C4-2B (cell line): ENCODE measurements at regions not wholly inside any gene's neighbourhood (a gene's known extent, or its start where the extent isn't known, plus 50 kb on each side); places are given as distances from the start of the nearest gene placed in this dataset.

Source experiments
- ZFX ChIP-seq: fragments of 450-650 bp; IDR thresholded peaks from 2 replicates; pipeline ENCODE4 v1.6.1; 2017
- TF ChIP-seq, protein P1 (sequence below): fragments of 450-650 bp; conservative IDR thresholded peaks from 2 replicates; pipeline ENCODE4 v1.5.1; 2017; ENCODE audit warnings: mild to moderate bottlenecking

- TF ChIP-seq, protein P1, sequence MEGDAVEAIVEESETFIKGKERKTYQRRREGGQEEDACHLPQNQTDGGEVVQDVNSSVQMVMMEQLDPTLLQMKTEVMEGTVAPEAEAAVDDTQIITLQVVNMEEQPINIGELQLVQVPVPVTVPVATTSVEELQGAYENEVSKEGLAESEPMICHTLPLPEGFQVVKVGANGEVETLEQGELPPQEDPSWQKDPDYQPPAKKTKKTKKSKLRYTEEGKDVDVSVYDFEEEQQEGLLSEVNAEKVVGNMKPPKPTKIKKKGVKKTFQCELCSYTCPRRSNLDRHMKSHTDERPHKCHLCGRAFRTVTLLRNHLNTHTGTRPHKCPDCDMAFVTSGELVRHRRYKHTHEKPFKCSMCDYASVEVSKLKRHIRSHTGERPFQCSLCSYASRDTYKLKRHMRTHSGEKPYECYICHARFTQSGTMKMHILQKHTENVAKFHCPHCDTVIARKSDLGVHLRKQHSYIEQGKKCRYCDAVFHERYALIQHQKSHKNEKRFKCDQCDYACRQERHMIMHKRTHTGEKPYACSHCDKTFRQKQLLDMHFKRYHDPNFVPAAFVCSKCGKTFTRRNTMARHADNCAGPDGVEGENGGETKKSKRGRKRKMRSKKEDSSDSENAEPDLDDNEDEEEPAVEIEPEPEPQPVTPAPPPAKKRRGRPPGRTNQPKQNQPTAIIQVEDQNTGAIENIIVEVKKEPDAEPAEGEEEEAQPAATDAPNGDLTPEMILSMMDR, result no peak
- no peak for TF ChIP-seq ZFX
Observed at GRCh38 chr9:107793541-107793940, 304.0 kb upstream of the KLF4 start.
